ENCODE measurements at regions not wholly inside any gene's neighbourhood (a gene's known extent, or its start where the extent isn't known, plus 50 kb on each side); places are given as distances from the start of the nearest gene placed in this dataset.
"Not testable (repeated sequence)": the region's sequence is repeated elsewhere in the genome, so short reads cannot be mapped to it uniquely, and the experiment has no call there.

- H3K36me3 ChIP-seq = no peaks in the 10 kb centered on the region
- no peak for TF ChIP-seq POLR2AphosphoS5 (IDR thresholded peaks at IDR 0.05)
- TF ChIP-seq POLR2A (IDR thresholded peaks at IDR 0.05) = no peak
- TF ChIP-seq, protein P1, sequence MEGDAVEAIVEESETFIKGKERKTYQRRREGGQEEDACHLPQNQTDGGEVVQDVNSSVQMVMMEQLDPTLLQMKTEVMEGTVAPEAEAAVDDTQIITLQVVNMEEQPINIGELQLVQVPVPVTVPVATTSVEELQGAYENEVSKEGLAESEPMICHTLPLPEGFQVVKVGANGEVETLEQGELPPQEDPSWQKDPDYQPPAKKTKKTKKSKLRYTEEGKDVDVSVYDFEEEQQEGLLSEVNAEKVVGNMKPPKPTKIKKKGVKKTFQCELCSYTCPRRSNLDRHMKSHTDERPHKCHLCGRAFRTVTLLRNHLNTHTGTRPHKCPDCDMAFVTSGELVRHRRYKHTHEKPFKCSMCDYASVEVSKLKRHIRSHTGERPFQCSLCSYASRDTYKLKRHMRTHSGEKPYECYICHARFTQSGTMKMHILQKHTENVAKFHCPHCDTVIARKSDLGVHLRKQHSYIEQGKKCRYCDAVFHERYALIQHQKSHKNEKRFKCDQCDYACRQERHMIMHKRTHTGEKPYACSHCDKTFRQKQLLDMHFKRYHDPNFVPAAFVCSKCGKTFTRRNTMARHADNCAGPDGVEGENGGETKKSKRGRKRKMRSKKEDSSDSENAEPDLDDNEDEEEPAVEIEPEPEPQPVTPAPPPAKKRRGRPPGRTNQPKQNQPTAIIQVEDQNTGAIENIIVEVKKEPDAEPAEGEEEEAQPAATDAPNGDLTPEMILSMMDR (IDR thresholded peaks at IDR 0.05) = no peak
- no peak for TF ChIP-seq EP300 (IDR thresholded peaks at IDR 0.05)
- no peaks in the 10 kb centered on the region for H3K4me1 ChIP-seq
- H3K4me3 ChIP-seq = no peak overlapping the region
- no peaks in the 10 kb centered on the region for H3K27me3 ChIP-seq
- intact Hi-C loops (cut with DNase I) = no loop called here
- no peak overlapping the region for H3K27ac ChIP-seq
- H3K9me3 ChIP-seq = no peaks in the 10 kb centered on the region
- no peak for DNase-seq
- WGBS, 2 donors = 75 to 77% methylated on average over 7 of the region's 7 CpGs
Measured at GRCh38 chr10:31209478-31209877, 109.5 kb upstream of the ZEB1 start.

DNA sequence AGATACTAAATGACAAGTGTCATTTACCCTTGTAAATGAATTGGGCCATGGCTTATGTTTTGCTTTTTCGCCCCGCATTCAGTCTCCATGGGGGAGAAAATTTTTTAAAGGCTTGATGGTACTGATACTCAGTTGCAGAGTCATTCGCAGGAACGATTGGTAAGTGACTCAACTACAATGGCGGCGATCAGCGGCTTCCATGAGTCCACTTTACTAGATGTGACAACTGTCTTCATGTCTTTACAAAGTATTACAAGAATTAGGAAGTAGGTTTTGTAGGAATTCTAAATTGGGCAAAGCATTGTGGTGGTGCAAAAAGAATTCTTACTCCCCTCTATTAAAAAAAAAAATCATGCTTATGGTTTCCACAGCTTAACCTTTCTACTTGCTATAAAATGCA, 108.8 kb upstream of the ZEB1 start:
- H3K9me3 ChIP-seq = no peaks in the 10 kb centered on the region
- H3K27ac ChIP-seq = no peak overlapping the region
- no peaks in the 10 kb centered on the region for H3K27me3 ChIP-seq
- intact Hi-C loops (cut with DNase I) = no loop called here
- 95 to 97% methylated on average over 7 of the region's 7 CpGs for WGBS, 2 donors
- no peaks in the 10 kb centered on the region for H3K4me1 ChIP-seq
- H3K4me3 ChIP-seq = no peak overlapping the region
- DNase-seq = no peak
- TF ChIP-seq POLR2AphosphoS5 (IDR thresholded peaks at IDR 0.05) (no peak), POLR2A (IDR thresholded peaks at IDR 0.05) (no peak), EP300 (IDR thresholded peaks at IDR 0.05) (no peak)
- TF ChIP-seq, protein P1 (IDR thresholded peaks at IDR 0.05) = no peak
- no peaks in the 10 kb centered on the region for H3K36me3 ChIP-seq

DNA sequence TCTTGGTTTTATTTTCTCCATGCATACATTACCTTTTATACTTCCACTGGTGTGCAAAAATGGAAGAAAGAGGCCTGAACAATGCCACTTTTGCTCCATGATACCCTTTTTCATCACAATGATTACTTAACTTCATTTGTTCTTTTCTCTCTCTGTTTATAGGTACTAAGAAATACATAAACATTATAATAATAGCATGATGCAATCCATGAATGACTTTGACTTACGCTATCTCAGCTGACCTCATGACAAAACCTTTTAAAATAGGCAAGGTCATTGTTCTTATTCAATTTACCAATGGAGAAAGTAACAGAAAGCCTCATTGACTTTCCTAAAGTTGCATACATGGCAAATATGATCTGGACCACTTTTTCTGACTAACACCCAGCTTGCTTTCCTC, 105.1 kb upstream of the ZEB1 start:
- intact Hi-C loops (cut with DNase I) = no loop called here
- WGBS, 2 donors = 91% methylated on average over 1 of the region's 1 CpG
- no peak overlapping the region for H3K4me3 ChIP-seq
- TF ChIP-seq POLR2AphosphoS5 (IDR thresholded peaks at IDR 0.05) = no peak
- TF ChIP-seq POLR2A (IDR thresholded peaks at IDR 0.05) = no peak
- TF ChIP-seq, protein P1 (IDR thresholded peaks at IDR 0.05) = no peak
- no peak for TF ChIP-seq EP300 (IDR thresholded peaks at IDR 0.05)
- DNase-seq = no peak
- no peaks in the 10 kb centered on the region for H3K9me3 ChIP-seq
- H3K4me1 ChIP-seq = peaks cover 0 to 12% (median 8%) of the 10 kb centered on the region in 4 donors
- no peak overlapping the region for H3K27ac ChIP-seq
- no peaks in the 10 kb centered on the region for H3K36me3 ChIP-seq
- no peaks in the 10 kb centered on the region for H3K27me3 ChIP-seq

GRCh38 chr10:31215052-31215451, 104.0 kb upstream of the ZEB1 start:
- intact Hi-C loops (cut with DNase I) = no loop called here
- Histone ChIP-seq H3K27ac (no peak overlapping the region), H3K27me3 (no peaks in the 10 kb centered on the region), H3K9me3 (no peaks in the 10 kb centered on the region), H3K4me3 (no peak overlapping the region), H3K36me3 (no peaks in the 10 kb centered on the region), H3K4me1 (peaks cover 0 to 12% (median 8%) of the 10 kb centered on the region in 4 donors)
- 78 to 86% methylated on average over 2 of the region's 2 CpGs for WGBS, 2 donors
- TF ChIP-seq, protein P1 (IDR thresholded peaks at IDR 0.05) = no peak
- no peak for TF ChIP-seq EP300 (IDR thresholded peaks at IDR 0.05)
- TF ChIP-seq POLR2AphosphoS5 (IDR thresholded peaks at IDR 0.05) = no peak
- TF ChIP-seq POLR2A (IDR thresholded peaks at IDR 0.05) = no peak
- no peak for DNase-seq

- Histone ChIP-seq H3K4me3 (no peak overlapping the region), H3K27me3 (no peaks in the 10 kb centered on the region), H3K4me1 (peaks cover 0 to 12% (median 8%) of the 10 kb centered on the region in 4 donors), H3K9me3 (no peaks in the 10 kb centered on the region), H3K27ac (no peak overlapping the region), H3K36me3 (no peaks in the 10 kb centered on the region)
- intact Hi-C loops (cut with DNase I) = no loop called here
- DNase-seq = no peak
- TF ChIP-seq POLR2A (IDR thresholded peaks at IDR 0.05) (no peak), POLR2AphosphoS5 (IDR thresholded peaks at IDR 0.05) (no peak), EP300 (IDR thresholded peaks at IDR 0.05) (no peak)
- TF ChIP-seq, protein P1 (IDR thresholded peaks at IDR 0.05) = no peak
- 86 to 95% methylated on average over 1 of the region's 1 CpG for WGBS, 2 donors
Measured at GRCh38 chr10:31219306-31219705, 99.7 kb upstream of the ZEB1 start.

DNA sequence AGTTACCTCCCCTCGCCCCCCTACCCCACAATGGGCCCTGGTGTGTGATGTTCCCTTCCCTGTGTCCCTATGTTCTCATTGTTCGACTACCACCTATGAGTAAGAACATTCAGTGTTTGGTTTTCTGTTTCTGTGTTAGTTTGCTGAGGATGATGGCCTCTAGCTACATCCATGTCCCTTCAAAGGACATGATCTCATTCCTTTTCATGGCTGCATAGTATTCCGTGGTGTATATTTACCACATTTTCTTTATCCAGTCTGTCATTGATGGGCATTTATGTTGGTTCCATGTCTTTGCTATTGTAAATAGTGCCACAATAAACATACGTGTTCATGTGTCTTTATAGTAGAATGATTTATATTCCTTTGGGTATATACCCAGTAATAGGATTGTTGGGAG, 90.2 kb upstream of the ZEB1 start:
- 83 to 94% methylated on average over 4 of the region's 4 CpGs for WGBS, 2 donors
- H3K36me3 ChIP-seq; DNase-seq; H3K27me3 ChIP-seq; H3K4me3 ChIP-seq; intact Hi-C loops (cut with DNase I); H3K4me1 ChIP-seq; H3K9me3 ChIP-seq; H3K27ac ChIP-seq: not testable (repeated sequence)

All from sigmoid colon (tissue), 6 donors.